ENCODE measurements at regions not wholly inside any gene's neighbourhood (a gene's known extent, or its start where the extent isn't known, plus 50 kb on each side); places are given as distances from the start of the nearest gene placed in this dataset.
"Not testable (repeated sequence)": the region's sequence is repeated elsewhere in the genome, so short reads cannot be mapped to it uniquely, and the experiment has no call there.

DNA sequence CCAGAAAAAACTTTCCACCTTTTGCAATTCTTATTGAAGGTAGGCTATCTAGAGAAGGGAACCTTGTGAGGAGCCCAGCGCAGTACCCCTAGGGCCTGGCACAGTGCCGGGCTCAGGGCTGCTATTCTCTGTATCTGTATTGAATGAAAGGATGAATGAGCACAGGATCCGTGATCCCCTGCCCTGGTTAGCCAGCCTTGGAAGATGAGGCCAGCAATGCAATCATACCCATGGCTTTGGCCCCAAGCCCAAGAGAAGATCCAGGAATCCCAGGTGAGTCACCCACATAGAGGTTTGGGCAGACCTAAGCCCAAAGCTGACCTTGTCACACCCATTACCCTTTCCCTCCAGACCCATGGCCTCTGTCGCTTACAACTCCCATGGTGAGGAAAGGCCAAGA is 92.5 kb upstream of the CD82 start:
- H3K4me3 ChIP-seq: no peak overlapping the region
- DNase-seq (ENCODE audit: low read depth, low spot score): no peak
- no peak overlapping the region for H3K9ac ChIP-seq (ENCODE audit: insufficient read length)
- H3K27ac ChIP-seq: no peak overlapping the region
- H3K36me3 ChIP-seq (ENCODE audit: insufficient read depth, low read length): no peaks in the 10 kb centered on the region
- TF ChIP-seq EZH2 (IDR thresholded peaks at IDR 0.05) (no peak), FOXP2 (optimal IDR thresholded peaks at IDR 0.05; ENCODE audit: control extremely low read depth, extremely low read length, insufficient read depth) (no peak), POLR2AphosphoS5 (IDR thresholded peaks at IDR 0.05; ENCODE audit: borderline replicate concordance, low read depth, low read length) (no peak)
- H3K9me3 ChIP-seq (ENCODE audit: low read depth, low read length): no peaks in the 10 kb centered on the region

DNA sequence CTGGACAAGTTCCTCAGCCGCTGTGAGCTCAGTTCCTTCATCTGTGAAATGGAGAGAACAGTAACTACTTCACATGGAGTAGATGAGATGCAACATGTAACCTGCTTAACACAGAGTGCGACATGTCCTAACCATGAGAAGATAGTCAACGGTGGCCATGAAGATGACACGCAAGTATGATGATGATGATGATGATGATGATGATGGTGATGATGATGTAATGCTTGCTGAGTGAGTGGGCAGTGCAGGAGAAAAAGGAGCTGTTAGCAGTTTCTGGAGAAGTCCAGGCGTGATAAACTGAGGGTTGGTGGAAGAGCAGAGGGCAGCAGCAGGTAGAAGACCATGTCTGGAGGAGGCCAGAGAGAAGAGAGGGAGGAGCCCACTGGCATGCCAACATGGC is 90.8 kb upstream of the CD82 start:
- no peaks in the 10 kb centered on the region for H3K9me3 ChIP-seq (ENCODE audit: low read depth, low read length)
- no peak overlapping the region for H3K4me3 ChIP-seq
- no peak for DNase-seq (ENCODE audit: low read depth, low spot score)
- no peak overlapping the region for H3K27ac ChIP-seq
- no peak overlapping the region for H3K9ac ChIP-seq (ENCODE audit: insufficient read length)
- H3K36me3 ChIP-seq (ENCODE audit: insufficient read depth, low read length): no peaks in the 10 kb centered on the region
- TF ChIP-seq EZH2 (IDR thresholded peaks at IDR 0.05): no peak
- no peak for TF ChIP-seq FOXP2 (optimal IDR thresholded peaks at IDR 0.05; ENCODE audit: control extremely low read depth, extremely low read length, insufficient read depth)
- TF ChIP-seq POLR2AphosphoS5 (IDR thresholded peaks at IDR 0.05; ENCODE audit: borderline replicate concordance, low read depth, low read length): no peak

DNA sequence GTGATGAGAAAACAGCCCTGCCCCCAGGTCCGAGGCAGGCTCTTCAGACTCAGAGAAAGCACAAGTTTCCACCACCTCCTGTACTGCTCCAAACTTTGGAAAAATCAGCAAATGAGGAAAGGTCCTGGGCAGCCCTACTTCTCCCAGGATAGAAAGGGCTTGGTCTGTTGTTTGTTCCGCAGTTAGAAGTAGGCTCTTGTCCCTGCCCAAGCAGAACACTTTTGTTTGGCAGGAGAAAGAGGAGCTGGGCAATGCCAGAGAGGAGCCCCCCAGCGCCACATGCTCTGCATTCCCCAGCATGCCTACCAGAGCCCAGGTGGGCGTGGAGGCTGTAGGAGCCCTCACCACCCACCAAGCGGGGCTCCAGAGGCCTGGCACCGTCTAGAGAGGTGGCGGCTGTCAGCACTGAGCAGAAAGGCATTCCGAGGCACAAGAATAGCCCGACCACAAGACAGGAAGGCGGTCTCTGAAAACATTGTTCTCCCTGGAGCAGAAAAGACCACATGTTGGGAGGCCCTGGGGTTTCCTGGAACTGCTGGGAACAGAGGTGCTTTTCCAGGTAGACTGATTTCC is 90.3 kb upstream of the CD82 start:
- TF ChIP-seq EZH2 (IDR thresholded peaks at IDR 0.05) (no peak), FOXP2 (optimal IDR thresholded peaks at IDR 0.05; ENCODE audit: control extremely low read depth, extremely low read length, insufficient read depth) (no peak), POLR2AphosphoS5 (IDR thresholded peaks at IDR 0.05; ENCODE audit: borderline replicate concordance, low read depth, low read length) (no peak)
- no peaks in the 10 kb centered on the region for H3K9me3 ChIP-seq (ENCODE audit: low read depth, low read length)
- H3K9ac ChIP-seq (ENCODE audit: insufficient read length): no peak overlapping the region
- H3K36me3 ChIP-seq (ENCODE audit: insufficient read depth, low read length): no peaks in the 10 kb centered on the region
- DNase-seq (ENCODE audit: low read depth, low spot score): no peak
- no peak overlapping the region for H3K4me3 ChIP-seq
- H3K27ac ChIP-seq: no peak overlapping the region

DNA sequence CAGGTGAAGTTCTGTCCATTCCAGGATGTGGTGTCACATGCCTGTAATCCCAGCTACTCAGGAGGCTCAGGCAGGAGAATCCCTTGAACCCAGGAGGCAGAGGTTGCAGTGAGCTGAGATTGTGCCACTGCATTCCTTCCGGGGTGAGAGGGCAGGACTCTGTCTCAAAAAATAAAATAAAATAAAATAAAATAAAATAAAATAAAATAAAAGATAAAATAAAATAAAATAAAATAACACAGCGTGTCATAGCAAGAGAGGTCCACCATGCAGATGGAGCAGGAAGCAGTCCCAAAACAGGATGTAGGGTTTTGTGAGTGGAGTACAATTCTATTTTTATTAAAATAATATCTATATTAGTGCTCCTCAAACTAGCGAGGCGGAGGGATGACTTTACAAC is 83.1 kb upstream of the CD82 start:
- H3K36me3 ChIP-seq (ENCODE audit: insufficient read depth, low read length); H3K9me3 ChIP-seq (ENCODE audit: low read depth, low read length); DNase-seq (ENCODE audit: low read depth, low spot score); H3K4me3 ChIP-seq; H3K27ac ChIP-seq; H3K9ac ChIP-seq (ENCODE audit: insufficient read length): not testable (repeated sequence)

DNA sequence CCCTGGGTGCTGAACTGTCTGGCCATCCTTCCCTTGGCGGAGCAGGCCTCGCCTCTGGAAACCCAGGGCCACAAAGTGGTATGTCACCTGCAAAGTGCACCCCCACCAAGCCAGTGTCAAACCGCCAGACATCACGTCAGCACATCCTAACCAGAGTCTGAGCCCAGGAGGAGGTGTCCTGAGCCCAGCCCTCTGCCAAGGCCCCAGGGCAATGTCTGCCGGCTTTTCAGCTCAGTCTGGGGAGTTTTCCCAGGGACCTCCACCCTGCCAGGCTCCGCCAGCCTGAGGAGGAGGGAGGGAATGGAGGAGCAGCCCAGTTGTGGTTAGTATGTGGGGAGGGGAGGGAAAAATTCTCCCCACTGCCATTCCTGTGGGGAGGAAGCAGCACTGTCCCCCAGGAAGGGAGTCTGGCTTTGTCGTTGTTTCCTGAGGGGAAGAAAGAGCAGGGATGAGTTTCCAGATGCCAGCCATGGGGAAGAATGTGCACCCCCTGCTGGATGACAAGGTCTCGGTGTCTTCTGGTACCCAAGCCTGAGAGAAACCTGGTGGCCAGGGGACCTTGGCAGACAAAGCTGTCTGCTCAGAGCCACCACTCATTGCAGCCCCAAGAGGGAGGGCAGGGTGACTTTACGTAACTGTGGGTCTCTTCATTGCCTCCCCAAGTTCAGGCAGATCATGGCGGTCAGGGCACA is 81.4 kb upstream of the CD82 start:
- H3K9me3 ChIP-seq (ENCODE audit: low read depth, low read length): no peaks in the 10 kb centered on the region
- no peaks in the 10 kb centered on the region for H3K36me3 ChIP-seq (ENCODE audit: insufficient read depth, low read length)
- TF ChIP-seq FOXP2 (optimal IDR thresholded peaks at IDR 0.05; ENCODE audit: control extremely low read depth, extremely low read length, insufficient read depth): no peak
- TF ChIP-seq EZH2 (IDR thresholded peaks at IDR 0.05): no peak
- no peak for TF ChIP-seq POLR2AphosphoS5 (IDR thresholded peaks at IDR 0.05; ENCODE audit: borderline replicate concordance, low read depth, low read length)
- DNase-seq (ENCODE audit: low read depth, low spot score): no peak
- H3K4me3 ChIP-seq: no peak overlapping the region
- H3K9ac ChIP-seq (ENCODE audit: insufficient read length): no peak overlapping the region
- H3K27ac ChIP-seq: no peak overlapping the region

DNA sequence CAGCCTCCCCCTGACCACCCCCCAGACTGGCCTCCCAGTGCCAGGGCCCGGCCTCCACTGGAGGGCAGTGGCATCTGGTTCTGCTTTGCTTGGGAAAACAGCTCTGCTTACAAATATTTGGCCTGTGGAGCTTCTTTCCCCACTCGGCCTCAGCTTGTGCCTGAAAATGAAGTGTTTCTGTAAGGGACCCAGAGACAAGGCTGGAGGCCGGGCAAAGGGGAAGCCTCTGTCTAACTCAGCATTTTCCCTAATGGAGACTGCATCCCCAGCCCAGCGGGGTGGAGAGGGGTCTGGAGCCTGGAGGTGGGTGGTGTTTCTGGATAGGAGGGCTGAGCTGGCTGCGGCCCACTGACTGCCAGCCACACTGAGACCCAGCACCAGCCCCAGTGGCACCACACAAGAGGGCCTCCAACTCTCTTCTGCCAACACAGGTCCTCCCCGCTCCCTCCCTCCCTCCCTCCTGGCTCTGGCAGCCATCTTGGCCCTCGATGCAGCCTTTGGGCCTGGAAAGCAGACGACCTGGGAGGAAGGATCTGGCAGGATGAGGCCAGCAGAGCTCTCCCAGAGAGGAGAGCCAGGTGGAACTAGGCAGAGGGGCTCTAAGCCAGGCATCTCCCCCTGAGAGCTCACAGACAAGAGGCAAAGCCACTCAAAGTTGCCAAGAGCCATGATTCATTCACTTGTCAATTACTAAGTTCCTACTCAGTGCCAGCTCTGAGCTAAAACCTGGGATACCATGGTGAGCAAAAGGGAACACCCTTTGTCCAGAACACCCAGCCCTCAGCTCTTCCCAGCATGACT is 77.1 kb upstream of the CD82 start:
- no peak for TF ChIP-seq EZH2 (IDR thresholded peaks at IDR 0.05)
- TF ChIP-seq FOXP2 (optimal IDR thresholded peaks at IDR 0.05; ENCODE audit: control extremely low read depth, extremely low read length, insufficient read depth): no peak
- TF ChIP-seq POLR2AphosphoS5 (IDR thresholded peaks at IDR 0.05; ENCODE audit: borderline replicate concordance, low read depth, low read length): no peak
- Histone ChIP-seq H3K27ac (no peak overlapping the region), H3K9me3 (ENCODE audit: low read depth, low read length) (no peaks in the 10 kb centered on the region), H3K4me3 (no peak overlapping the region), H3K36me3 (ENCODE audit: insufficient read depth, low read length) (no peaks in the 10 kb centered on the region), H3K9ac (ENCODE audit: insufficient read length) (no peak overlapping the region)
- no peak for DNase-seq (ENCODE audit: low read depth, low spot score)

DNA sequence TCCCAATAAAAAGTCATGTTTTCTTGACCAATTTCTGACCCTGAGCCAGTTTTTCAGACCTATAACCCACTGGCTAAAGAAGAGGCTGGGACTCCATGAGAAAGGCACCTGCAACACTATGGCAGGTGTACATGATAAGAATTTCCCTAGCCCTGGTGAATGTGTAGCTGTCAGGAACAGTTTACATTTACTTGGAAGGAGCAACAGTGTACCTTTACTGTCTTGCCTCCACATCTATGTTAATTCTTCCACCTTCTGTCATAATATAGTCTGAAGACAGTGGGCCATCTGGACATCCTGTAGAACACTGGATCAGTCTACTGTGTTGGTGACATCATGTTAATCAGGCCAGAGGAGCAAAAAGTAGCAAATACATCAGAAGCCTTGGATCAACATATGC is 72.1 kb upstream of the CD82 start:
- TF ChIP-seq EZH2 (IDR thresholded peaks at IDR 0.05) (no peak), FOXP2 (optimal IDR thresholded peaks at IDR 0.05; ENCODE audit: control extremely low read depth, extremely low read length, insufficient read depth) (no peak), POLR2AphosphoS5 (IDR thresholded peaks at IDR 0.05; ENCODE audit: borderline replicate concordance, low read depth, low read length) (no peak)
- Histone ChIP-seq H3K9me3 (ENCODE audit: low read depth, low read length) (no peaks in the 10 kb centered on the region), H3K36me3 (ENCODE audit: insufficient read depth, low read length) (no peaks in the 10 kb centered on the region), H3K27ac (no peak overlapping the region), H3K9ac (ENCODE audit: insufficient read length) (no peak overlapping the region), H3K4me3 (no peak overlapping the region)
- DNase-seq (ENCODE audit: low read depth, low spot score): no peak

DNA sequence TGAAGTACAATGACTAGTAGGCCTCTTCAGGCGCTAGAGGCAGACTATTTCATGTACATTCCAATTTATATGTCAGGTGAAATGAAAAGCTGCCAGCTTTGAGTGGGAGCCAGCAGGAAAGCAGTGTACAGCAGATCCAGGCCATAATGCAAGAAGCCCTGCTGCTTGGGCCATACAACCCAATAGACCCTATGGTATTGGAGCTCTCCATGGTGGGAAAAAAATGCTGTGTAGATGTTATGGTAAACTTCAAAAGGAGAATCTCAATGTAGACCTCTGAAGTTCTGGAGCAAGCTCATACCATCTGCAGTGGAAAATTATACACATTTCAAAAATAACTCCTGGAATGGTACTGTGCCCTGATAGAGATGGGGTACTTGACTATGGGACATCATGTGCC is 71.5 kb upstream of the CD82 start:
- no peak for DNase-seq (ENCODE audit: low read depth, low spot score)
- Histone ChIP-seq H3K27ac (no peak overlapping the region), H3K9ac (ENCODE audit: insufficient read length) (no peak overlapping the region), H3K9me3 (ENCODE audit: low read depth, low read length) (no peaks in the 10 kb centered on the region), H3K36me3 (ENCODE audit: insufficient read depth, low read length) (no peaks in the 10 kb centered on the region), H3K4me3 (no peak overlapping the region)
- no peak for TF ChIP-seq POLR2AphosphoS5 (IDR thresholded peaks at IDR 0.05; ENCODE audit: borderline replicate concordance, low read depth, low read length)
- TF ChIP-seq FOXP2 (optimal IDR thresholded peaks at IDR 0.05; ENCODE audit: control extremely low read depth, extremely low read length, insufficient read depth): no peak
- no peak for TF ChIP-seq EZH2 (IDR thresholded peaks at IDR 0.05)

All from SK-N-MC (cell line).